Testis (tissue), 2 donors: ENCODE measurements at regions not wholly inside any gene's neighbourhood (a gene's known extent, or its start where the extent isn't known, plus 50 kb on each side); places are given as distances from the start of the nearest gene placed in this dataset.

Experiments
- CTCF ChIP-seq, 3 experiments: fragments of 450-650 bp in 2 of 3; fragments of 200-600 bp in 1 of 3; sonication (generic) in 1 of 3; IDR thresholded peaks; one replicate each; pipeline ENCODE4 v1.5.1; 2016 to 2019; ENCODE audit warnings: antibody characterized with exemption in 3 of 3, mild to moderate bottlenecking in 2 of 3, moderate library complexity in 1 of 3
- POLR2A ChIP-seq: fragments of 450-650 bp; IDR thresholded peaks from one replicate; pipeline ENCODE4 v1.6.1; 2017; ENCODE audit warnings: antibody characterized with exemption, mild to moderate bottlenecking, moderate library complexity

- TF ChIP-seq POLR2A (no peak), CTCF (IDR thresholded peaks at IDR 0.05) (no peak)
Measured at GRCh38 chr12:3341594-3341993, 149.4 kb upstream of the PRMT8 start.
